Osteoblast (primary cell): ENCODE measurements at regions not wholly inside any gene's neighbourhood (a gene's known extent, or its start where the extent isn't known, plus 50 kb on each side); places are given as distances from the start of the nearest gene placed in this dataset.

ENCODE experiments used
- DNase-seq: peaks from one replicate; pipeline ENCODE4 v3.0.0; 2011; ENCODE audit warnings: low spot score, mixed read lengths; ENCODE audit not compliant: insufficient read length; ENCODE audit errors: missing footprints
- H2AFZ ChIP-seq: 2 replicates; pipeline ENCODE4 v1.6.0; 2011; ENCODE audit warnings: mild to moderate bottlenecking, low read length
- H3K27ac ChIP-seq: 2 replicates; pipeline ENCODE4 v1.5.1; 2011; ENCODE audit warnings: mild to moderate bottlenecking, low read depth, low read length, moderate library complexity
- H3K27me3 ChIP-seq: 2 replicates; pipeline ENCODE4 v1.6.0; 2012; ENCODE audit warnings: mild to moderate bottlenecking, control low read depth, inconsistent platforms, low read length, moderate library complexity; ENCODE audit not compliant: insufficient read depth
- H3K36me3 ChIP-seq: 2 replicates; pipeline ENCODE4 v1.5.1; 2011; ENCODE audit warnings: mild to moderate bottlenecking, low read length, control low read depth, moderate library complexity; ENCODE audit not compliant: insufficient read depth
- H3K4me1 ChIP-seq: 2 replicates; pipeline ENCODE4 v1.5.1; 2011; ENCODE audit warnings: mild to moderate bottlenecking, low read length, control low read depth, moderate library complexity; ENCODE audit not compliant: insufficient read depth
- H3K4me2 ChIP-seq: 2 replicates; pipeline ENCODE4 v1.6.0; 2011; ENCODE audit warnings: mild to moderate bottlenecking, low read length; ENCODE audit not compliant: insufficient read depth
- H3K4me3 ChIP-seq: fragments of 200-600 bp; sonication (generic); 3 replicates; pipeline ENCODE4 v1.5.1; 2012; ENCODE audit warnings: mild to moderate bottlenecking, low read length, inconsistent platforms; ENCODE audit not compliant: insufficient read depth
- H3K79me2 ChIP-seq: 2 replicates; pipeline ENCODE4 v1.6.0; 2012; ENCODE audit warnings: mild to moderate bottlenecking, low read length, control low read depth, inconsistent platforms; ENCODE audit not compliant: insufficient read depth
- H3K9me3 ChIP-seq: 2 replicates; pipeline ENCODE4 v1.5.1; 2011; ENCODE audit warnings: low read depth, low read length, control low read depth
- H4K20me1 ChIP-seq: 2 replicates; pipeline ENCODE4 v1.6.0; 2012; ENCODE audit warnings: mild to moderate bottlenecking, low read length, control low read depth; ENCODE audit not compliant: insufficient read depth
- CTCF ChIP-seq: IDR thresholded peaks from 2 replicates; pipeline ENCODE4 v1.5.1; 2011; ENCODE audit warnings: mild to moderate bottlenecking, low read depth, low read length, moderate library complexity; ENCODE audit errors: extremely low read depth

GRCh38 chr9:79974806-79975422, 403.1 kb downstream of the TLE4 start:
- H3K4me2 ChIP-seq, result no peak overlapping the region
- peaks cover 10% of the 10 kb centered on the region for H3K4me1 ChIP-seq
- no peak for TF ChIP-seq CTCF
- no peaks in the 10 kb centered on the region for H3K79me2 ChIP-seq
- H4K20me1 ChIP-seq, result no peaks in the 10 kb centered on the region
- no peaks in the 10 kb centered on the region for H3K36me3 ChIP-seq
- DNase-seq, result peak; percentile 52
- peaks cover 16% of the 10 kb centered on the region for H3K27me3 ChIP-seq
- no peak overlapping the region for H3K27ac ChIP-seq
- H3K9me3 ChIP-seq, result no peaks in the 10 kb centered on the region
- H2AFZ ChIP-seq, result no peak overlapping the region
- H3K4me3 ChIP-seq, result no peak overlapping the region

GRCh38 chr9:79973627-79974026, 401.9 kb downstream of the TLE4 start:
- Histone ChIP-seq H3K27ac (peak overlapping the region; percentile 68), H3K4me2 (no peak overlapping the region), H3K79me2 (no peaks in the 10 kb centered on the region), H3K27me3 (peaks cover 14% of the 10 kb centered on the region), H3K9me3 (no peaks in the 10 kb centered on the region), H3K4me1 (peaks cover 10% of the 10 kb centered on the region), H2AFZ (no peak overlapping the region), H4K20me1 (no peaks in the 10 kb centered on the region), H3K36me3 (no peaks in the 10 kb centered on the region), H3K4me3 (no peak overlapping the region)
- peak; percentile 85 for DNase-seq
- TF ChIP-seq CTCF, result no peak

GRCh38 chr9:79970146-79970425, 398.3 kb downstream of the TLE4 start:
- H3K9me3 ChIP-seq, result no peaks in the 10 kb centered on the region
- peaks cover 4% of the 10 kb centered on the region for H3K27me3 ChIP-seq
- H3K4me2 ChIP-seq, result no peak overlapping the region
- TF ChIP-seq CTCF, result no peak
- DNase-seq, result no peak
- H3K4me1 ChIP-seq, result no peaks in the 10 kb centered on the region
- no peak overlapping the region for H2AFZ ChIP-seq
- H3K4me3 ChIP-seq, result no peak overlapping the region
- no peak overlapping the region for H3K27ac ChIP-seq
- no peaks in the 10 kb centered on the region for H3K36me3 ChIP-seq
- no peaks in the 10 kb centered on the region for H4K20me1 ChIP-seq
- H3K79me2 ChIP-seq, result no peaks in the 10 kb centered on the region

- H4K20me1 ChIP-seq, result no peaks in the 10 kb centered on the region
- H3K36me3 ChIP-seq, result no peaks in the 10 kb centered on the region
- no peaks in the 10 kb centered on the region for H3K79me2 ChIP-seq
- no peaks in the 10 kb centered on the region for H3K9me3 ChIP-seq
- H3K4me1 ChIP-seq, result no peaks in the 10 kb centered on the region
- H3K4me2 ChIP-seq, result no peak overlapping the region
- DNase-seq, result no peak
- H3K4me3 ChIP-seq, result no peak overlapping the region
- TF ChIP-seq CTCF, result no peak
- no peak overlapping the region for H2AFZ ChIP-seq
- no peak overlapping the region for H3K27ac ChIP-seq
- H3K27me3 ChIP-seq, result peaks cover under 1% of the 10 kb centered on the region
Measured at GRCh38 chr9:79969393-79970145, 397.8 kb downstream of the TLE4 start.
